Endothelial cell of umbilical vein (primary cell): ENCODE measurements at regions not wholly inside any gene's neighbourhood (a gene's known extent, or its start where the extent isn't known, plus 50 kb on each side); places are given as distances from the start of the nearest gene placed in this dataset.

Source experiments
- BruUV-seq: library from RNA; stranded (reverse); fragments of 400-500 nt; replicated peaks from 2 replicates; lab custom pipeline; 2021; lab: Mats Ljungman, UMichigan
- CTCF ChIA-PET: fragments of 300-600, 350-600 bp; sonication (Branson Sonifier 250); formaldehyde crosslinking; loops from one replicate; lab custom pipeline; 2021; ENCODE audit warnings: antibody characterized with exemption, inconsistent platforms; lab: Charles Lee
- POLR2A ChIA-PET: fragments of 300-600, 350-600 bp; sonication (Branson Sonifier 250); formaldehyde crosslinking; loops from one replicate; lab custom pipeline; 2021; ENCODE audit warnings: antibody characterized with exemption, inconsistent platforms; lab: Charles Lee
- DNase-seq: peaks from one replicate; pipeline ENCODE4 v3.0.0-alpha.2; 2011; ENCODE audit warnings: low read depth, low spot score
- FAIRE-seq: peaks from 2 replicates; lab custom pipeline; 2011; peaks lifted over from hg19 to GRCh38; lab: Jason Lieb, UNC
- H2AFZ ChIP-seq: 2 replicates; pipeline ENCODE4 v1.6.0; 2012; ENCODE audit warnings: low read depth, low read length, control low read depth, inconsistent platforms
- H3K27ac ChIP-seq: 2 replicates; pipeline ENCODE4 v1.5.1; 2011; ENCODE audit warnings: low read depth, mild to moderate bottlenecking, control low read depth, low read length, moderate library complexity; ENCODE audit not compliant: insufficient read depth
- H3K27me3 ChIP-seq, 2 experiments: 2 replicates each; pipeline versions ENCODE4 v1.6.0 to v1.6.1; 2011; ENCODE audit warnings: low read length in 2 of 2, mixed read lengths in 1 of 2; ENCODE audit not compliant: control insufficient read depth in 2 of 2, insufficient read depth in 2 of 2
- H3K36me3 ChIP-seq, 2 experiments: 2 replicates in 1 of 2; 3 replicates in 1 of 2; pipeline ENCODE4 v1.5.1; 2011; ENCODE audit warnings: low read length in 2 of 2, mild to moderate bottlenecking in 1 of 2, moderate library complexity in 1 of 2; ENCODE audit not compliant: control insufficient read depth in 2 of 2, insufficient read depth in 2 of 2; ENCODE audit errors: extremely low read depth in 1 of 2
- H3K4me1 ChIP-seq: 3 replicates; pipeline ENCODE4 v1.5.1; 2011; ENCODE audit warnings: mild to moderate bottlenecking, low read length; ENCODE audit not compliant: control insufficient read depth, insufficient read depth; ENCODE audit errors: extremely low read depth
- H3K4me2 ChIP-seq: 2 replicates; pipeline ENCODE4 v1.6.1; 2011; ENCODE audit warnings: low read length, control low read depth, mixed read lengths; ENCODE audit not compliant: insufficient read depth
- H3K4me3 ChIP-seq, 3 experiments: fragments of 200-600 bp in 1 of 3; sonication (generic), shearing (Covaris generic) in 1 of 3; replicated peaks in 1 of 3; 2 replicates each; pipeline ENCODE4 v1.5.1; 2011 to 2016; ENCODE audit warnings: control low read depth in 3 of 3, low read length in 3 of 3, mild to moderate bottlenecking in 2 of 3, inconsistent platforms in 1 of 3, low read depth in 1 of 3, moderate library complexity in 1 of 3; ENCODE audit not compliant: insufficient read depth in 1 of 3
- H3K79me2 ChIP-seq: 2 replicates; pipeline ENCODE4 v1.6.0; 2012; ENCODE audit warnings: low read length, inconsistent platforms; ENCODE audit not compliant: control insufficient read depth, insufficient read depth
- H3K9ac ChIP-seq: replicated peaks from 2 replicates; pipeline ENCODE3; 2011; ENCODE audit warnings: low read length, control low read depth; ENCODE audit not compliant: insufficient read depth; ENCODE audit errors: extremely low read depth
- H3K9me1 ChIP-seq: replicated peaks from 3 replicates; pipeline ENCODE4 v1.6.0; 2011; ENCODE audit warnings: mild to moderate bottlenecking, low read length; ENCODE audit not compliant: control insufficient read depth, insufficient read depth; ENCODE audit errors: extremely low read depth
- H3K9me3 ChIP-seq: replicated peaks from 2 replicates; pipeline ENCODE4 v1.5.1; 2012; ENCODE audit warnings: low read length, inconsistent platforms; ENCODE audit not compliant: control insufficient read depth, insufficient read depth
- H4K20me1 ChIP-seq: replicated peaks from 2 replicates; pipeline ENCODE3; 2011; ENCODE audit warnings: mild to moderate bottlenecking, low read length; ENCODE audit not compliant: control insufficient read depth, insufficient read depth; ENCODE audit errors: extremely low read depth
- CTCF ChIP-seq, 2 donors: IDR thresholded peaks; 1 replicate in 1 of 2; 2 replicates in 1 of 2; pipeline ENCODE4 v1.5.1; 2011; ENCODE audit warnings: low read length in 2 of 2, mild to moderate bottlenecking in 2 of 2, moderate library complexity in 2 of 2, control low read depth in 1 of 2, inconsistent platforms in 1 of 2, low read depth in 1 of 2; ENCODE audit not compliant: insufficient read depth in 1 of 2; ENCODE audit errors: extremely low read depth in 1 of 2
- EZH2 ChIP-seq: IDR thresholded peaks from 2 replicates; pipeline ENCODE4 v1.6.1; 2012; ENCODE audit warnings: borderline replicate concordance, low read depth, mild to moderate bottlenecking, moderate library complexity, low read length, inconsistent platforms; ENCODE audit not compliant: severe bottlenecking
- FOS ChIP-seq: IDR thresholded peaks from 2 replicates; pipeline ENCODE4 v1.6.1; 2011; ENCODE audit warnings: mild to moderate bottlenecking, low read length, moderate library complexity, borderline replicate concordance; ENCODE audit not compliant: insufficient read depth
- GATA2 ChIP-seq: IDR thresholded peaks from 2 replicates; pipeline ENCODE4 v1.7.0; 2011; ENCODE audit warnings: low read depth, mild to moderate bottlenecking, moderate library complexity, mixed read lengths, low read length; ENCODE audit not compliant: insufficient read length, insufficient read depth
- JUN ChIP-seq: IDR thresholded peaks from 2 replicates; pipeline ENCODE4 v1.6.1; 2011; ENCODE audit warnings: borderline replicate concordance, low read depth; ENCODE audit not compliant: insufficient read length, insufficient read depth
- MAX ChIP-seq: IDR thresholded peaks from 2 replicates; pipeline ENCODE4 v1.6.1; 2011; ENCODE audit not compliant: insufficient read depth, insufficient read length
- MYC ChIP-seq: IDR thresholded peaks from one replicate; pipeline ENCODE4 v1.6.1; 2011; ENCODE audit warnings: mild to moderate bottlenecking, low read depth, low read length
- POLR2A ChIP-seq: IDR thresholded peaks from 2 replicates; pipeline ENCODE4 v1.6.1; 2012; ENCODE audit warnings: low read depth, mild to moderate bottlenecking, control low read depth, low read length
- POLR2AphosphoS5 ChIP-seq: IDR thresholded peaks from 2 replicates; pipeline ENCODE4 v1.6.1; 2012; ENCODE audit warnings: low read depth, mild to moderate bottlenecking, control low read depth, low read length, moderate library complexity; ENCODE audit not compliant: insufficient read depth
- dilution Hi-C: fragments of 300-500 bp; cut with MboI; formaldehyde crosslinking; loops from one replicate; pipeline ENCODE4 v1.15.0; 2019; ENCODE audit warnings: low sequenced_read_pairs; ENCODE audit not compliant: extremely low pct_ligation_motif_present
- intact Hi-C: fragments of 100-400 bp; cut with micrococcal nuclease; formaldehyde crosslinking; loops from one replicate; pipeline ENCODE4 v1.10.0; 2022

- Histone ChIP-seq H3K27ac (no peak overlapping the region), H3K9me1 (no peaks in the 10 kb centered on the region), H3K79me2 (no peaks in the 10 kb centered on the region), H3K4me3 (no peak overlapping the region), H3K27me3 (no peaks in the 10 kb centered on the region), H4K20me1 (no peaks in the 10 kb centered on the region), H3K36me3 (no peaks in the 10 kb centered on the region), H3K9ac (no peak overlapping the region), H3K4me2 (no peak overlapping the region), H3K4me1 (no peaks in the 10 kb centered on the region), H3K9me3 (no peaks in the 10 kb centered on the region), H2AFZ (no peak overlapping the region)
- DNase-seq (no peak), FAIRE-seq (no peak)
- dilution Hi-C loops, result no loop called here
- intact Hi-C loops, result no loop called here
- ChIA-PET CTCF (no interaction called here), POLR2A (no interaction called here)
- TF ChIP-seq MYC, result no peak
- no peak for TF ChIP-seq EZH2
- no peak for TF ChIP-seq FOS
- no peak for TF ChIP-seq GATA2
- no peak for TF ChIP-seq JUN
- TF ChIP-seq POLR2A, result no peak
- no peak for TF ChIP-seq MAX
- TF ChIP-seq POLR2AphosphoS5, result no peak
- TF ChIP-seq CTCF (IDR thresholded peaks at IDR 0.05; ENCODE audit: extremely low read depth in 1 of 2, insufficient read depth in 1 of 2, low read depth in 1 of 2, low read length in 2 of 2), result no peak
- no TSS peak for BruUV-seq
Measured at GRCh38 chr5:66413931-66414330, 182.3 kb upstream of the MAST4 start.
